Neural cell (in vitro differentiated cells): ENCODE measurements at regions not wholly inside any gene's neighbourhood (a gene's known extent, or its start where the extent isn't known, plus 50 kb on each side); places are given as distances from the start of the nearest gene placed in this dataset.
"Not testable (repeated sequence)": the region's sequence is repeated elsewhere in the genome, so short reads cannot be mapped to it uniquely, and the experiment has no call there.

Experiments used
- H2AFZ ChIP-seq: fragments of 200-600, 300-800 bp; sonication (generic), shearing (Covaris generic); 2 replicates; pipeline ENCODE4 v1.6.0; 2014; ENCODE audit warnings: low read depth, mild to moderate bottlenecking, antibody characterized with exemption, low read length, moderate library complexity
- H3F3A ChIP-seq: fragments of 200-600 bp; shearing (Covaris generic); 2 replicates; pipeline ENCODE4 v1.6.1; 2016; ENCODE audit warnings: mild to moderate bottlenecking, moderate library complexity, mixed read lengths, antibody characterized with exemption, low read length; ENCODE audit not compliant: insufficient read depth, poor library complexity, severe bottlenecking
- H3K27ac ChIP-seq: fragments of 200-600, 300-800 bp; sonication (generic), shearing (Covaris generic); 2 replicates; pipeline ENCODE4 v1.5.1; 2014; ENCODE audit warnings: mild to moderate bottlenecking, low read length, moderate library complexity
- H3K27me3 ChIP-seq: fragments of 300-800, 200-600 bp; sonication (generic), shearing (Covaris generic); 2 replicates; pipeline ENCODE4 v1.6.0; 2014; ENCODE audit warnings: mild to moderate bottlenecking, low read depth, low read length, moderate library complexity; ENCODE audit not compliant: insufficient read depth
- H3K36me3 ChIP-seq: fragments of 300-800, 200-600 bp; sonication (generic), shearing (Covaris generic); 2 replicates; pipeline ENCODE4 v1.5.1; 2014; ENCODE audit warnings: mild to moderate bottlenecking, antibody characterized with exemption, low read length, moderate library complexity; ENCODE audit not compliant: insufficient read depth
- H3K4me2 ChIP-seq: fragments of 300-800, 200-600 bp; sonication (generic), shearing (Covaris generic); 2 replicates; pipeline ENCODE4 v1.6.0; 2014; ENCODE audit warnings: mild to moderate bottlenecking, low read length
- H3K4me3 ChIP-seq: fragments of 300-800, 200-600 bp; sonication (generic), shearing (Covaris generic); 2 replicates; pipeline ENCODE4 v1.5.1; 2014; ENCODE audit warnings: mild to moderate bottlenecking, low read length, moderate library complexity
- H3K79me2 ChIP-seq: fragments of 200-600 bp; shearing (Covaris generic); replicated peaks from 2 replicates; pipeline ENCODE4 v1.6.0; 2014; ENCODE audit warnings: mild to moderate bottlenecking, low read length, moderate library complexity; ENCODE audit not compliant: insufficient read depth
- H3K9ac ChIP-seq: fragments of 300-800, 200-600 bp; sonication (generic), shearing (Covaris generic); 2 replicates; pipeline ENCODE4 v1.6.1; 2016; ENCODE audit warnings: mild to moderate bottlenecking, low read length, mixed read lengths
- H3K9me2 ChIP-seq: fragments of 200-600 bp; shearing (Covaris generic); 2 replicates; pipeline ENCODE4 v1.6.1; 2016; ENCODE audit warnings: mild to moderate bottlenecking, low read length, mixed read lengths; ENCODE audit not compliant: insufficient read depth
- H3K9me3 ChIP-seq: fragments of 200-600, 300-800 bp; sonication (generic), shearing (Covaris generic); 2 replicates; pipeline ENCODE4 v1.6.1; 2016; ENCODE audit warnings: mild to moderate bottlenecking, mixed run types, low read length, moderate library complexity, mixed read lengths
- H4K20me1 ChIP-seq: fragments of 200-600 bp; shearing (Covaris generic); 2 replicates; pipeline ENCODE4 v1.6.1; 2016; ENCODE audit warnings: mild to moderate bottlenecking, mixed run types; ENCODE audit not compliant: insufficient read depth
- EP300 ChIP-seq: fragments of 450-650 bp; conservative IDR thresholded peaks from 2 replicates; pipeline ENCODE4 v1.6.1; 2014; ENCODE audit warnings: antibody characterized with exemption, mild to moderate bottlenecking, moderate library complexity; ENCODE audit not compliant: poor library complexity, severe bottlenecking
- EZH2 ChIP-seq: fragments of 200-600, 300-800 bp; shearing (Covaris generic), sonication (generic); IDR thresholded peaks from 2 replicates; pipeline ENCODE4 v1.6.1; 2014; ENCODE audit warnings: antibody characterized with exemption, low read length, borderline replicate concordance, mild to moderate bottlenecking; ENCODE audit not compliant: insufficient read depth, poor library complexity, severe bottlenecking
- MXI1 ChIP-seq: fragments of 450-650 bp; conservative IDR thresholded peaks from 2 replicates; pipeline ENCODE4 v1.6.1; 2014; ENCODE audit warnings: antibody characterized with exemption, mild to moderate bottlenecking; ENCODE audit not compliant: poor library complexity, severe bottlenecking
- POLR2AphosphoS5 ChIP-seq: IDR thresholded peaks from 2 replicates; pipeline ENCODE4 v1.6.1; 2012
- RAD21 ChIP-seq: fragments of 450-650 bp; conservative IDR thresholded peaks from 2 replicates; pipeline ENCODE4 v1.6.1; 2014; ENCODE audit warnings: antibody characterized with exemption, mild to moderate bottlenecking, moderate library complexity
- SMC3 ChIP-seq: fragments of 450-650 bp; conservative IDR thresholded peaks from 2 replicates; pipeline ENCODE4 v1.6.1; 2014; ENCODE audit warnings: antibody characterized with exemption, mild to moderate bottlenecking, moderate library complexity; ENCODE audit not compliant: poor library complexity
- TAF1 ChIP-seq: IDR thresholded peaks from 2 replicates; pipeline ENCODE4 v1.6.1; 2012; ENCODE audit warnings: low read depth
- TF ChIP-seq, protein P1 (sequence below): fragments of 450-650 bp; IDR thresholded peaks from 2 replicates; pipeline ENCODE4 v1.5.1; 2014; ENCODE audit warnings: antibody characterized with exemption, mild to moderate bottlenecking, moderate library complexity; ENCODE audit not compliant: poor library complexity, severe bottlenecking
- TF ChIP-seq, protein P2 (sequence below): IDR thresholded peaks from 2 replicates; pipeline ENCODE4 v1.6.1; 2012; ENCODE audit warnings: borderline replicate concordance

DNA sequence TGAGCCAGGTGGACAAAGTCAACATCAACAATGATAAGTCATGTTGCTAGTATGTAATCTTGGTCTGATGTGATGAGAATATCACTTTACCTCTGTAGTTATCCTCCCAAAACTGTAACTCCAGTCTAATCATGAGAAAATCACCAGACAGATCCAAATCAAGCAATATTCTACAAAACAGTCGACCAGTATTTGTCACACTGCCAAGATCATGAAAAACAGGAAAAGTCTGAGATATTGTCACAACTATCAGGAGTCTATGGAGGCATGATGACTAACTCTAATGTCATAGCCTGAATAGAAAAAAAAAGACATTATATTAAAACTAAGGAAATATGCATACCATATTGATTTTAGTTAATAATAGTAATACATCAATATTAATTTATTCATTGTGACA is 1883.3 kb upstream of the CELF4 start:
- H3K4me3 ChIP-seq = no peak overlapping the region
- no peaks in the 10 kb centered on the region for H3K79me2 ChIP-seq
- H3K9ac ChIP-seq = no peak overlapping the region
- H3K27me3 ChIP-seq = no peaks in the 10 kb centered on the region
- TF ChIP-seq MXI1 (no peak), RAD21 (no peak), POLR2AphosphoS5 (no peak), EZH2 (no peak), EP300 (no peak), TAF1 (no peak), SMC3 (no peak)
- TF ChIP-seq, protein P1, sequence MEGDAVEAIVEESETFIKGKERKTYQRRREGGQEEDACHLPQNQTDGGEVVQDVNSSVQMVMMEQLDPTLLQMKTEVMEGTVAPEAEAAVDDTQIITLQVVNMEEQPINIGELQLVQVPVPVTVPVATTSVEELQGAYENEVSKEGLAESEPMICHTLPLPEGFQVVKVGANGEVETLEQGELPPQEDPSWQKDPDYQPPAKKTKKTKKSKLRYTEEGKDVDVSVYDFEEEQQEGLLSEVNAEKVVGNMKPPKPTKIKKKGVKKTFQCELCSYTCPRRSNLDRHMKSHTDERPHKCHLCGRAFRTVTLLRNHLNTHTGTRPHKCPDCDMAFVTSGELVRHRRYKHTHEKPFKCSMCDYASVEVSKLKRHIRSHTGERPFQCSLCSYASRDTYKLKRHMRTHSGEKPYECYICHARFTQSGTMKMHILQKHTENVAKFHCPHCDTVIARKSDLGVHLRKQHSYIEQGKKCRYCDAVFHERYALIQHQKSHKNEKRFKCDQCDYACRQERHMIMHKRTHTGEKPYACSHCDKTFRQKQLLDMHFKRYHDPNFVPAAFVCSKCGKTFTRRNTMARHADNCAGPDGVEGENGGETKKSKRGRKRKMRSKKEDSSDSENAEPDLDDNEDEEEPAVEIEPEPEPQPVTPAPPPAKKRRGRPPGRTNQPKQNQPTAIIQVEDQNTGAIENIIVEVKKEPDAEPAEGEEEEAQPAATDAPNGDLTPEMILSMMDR = no peak
- TF ChIP-seq, protein P2, sequence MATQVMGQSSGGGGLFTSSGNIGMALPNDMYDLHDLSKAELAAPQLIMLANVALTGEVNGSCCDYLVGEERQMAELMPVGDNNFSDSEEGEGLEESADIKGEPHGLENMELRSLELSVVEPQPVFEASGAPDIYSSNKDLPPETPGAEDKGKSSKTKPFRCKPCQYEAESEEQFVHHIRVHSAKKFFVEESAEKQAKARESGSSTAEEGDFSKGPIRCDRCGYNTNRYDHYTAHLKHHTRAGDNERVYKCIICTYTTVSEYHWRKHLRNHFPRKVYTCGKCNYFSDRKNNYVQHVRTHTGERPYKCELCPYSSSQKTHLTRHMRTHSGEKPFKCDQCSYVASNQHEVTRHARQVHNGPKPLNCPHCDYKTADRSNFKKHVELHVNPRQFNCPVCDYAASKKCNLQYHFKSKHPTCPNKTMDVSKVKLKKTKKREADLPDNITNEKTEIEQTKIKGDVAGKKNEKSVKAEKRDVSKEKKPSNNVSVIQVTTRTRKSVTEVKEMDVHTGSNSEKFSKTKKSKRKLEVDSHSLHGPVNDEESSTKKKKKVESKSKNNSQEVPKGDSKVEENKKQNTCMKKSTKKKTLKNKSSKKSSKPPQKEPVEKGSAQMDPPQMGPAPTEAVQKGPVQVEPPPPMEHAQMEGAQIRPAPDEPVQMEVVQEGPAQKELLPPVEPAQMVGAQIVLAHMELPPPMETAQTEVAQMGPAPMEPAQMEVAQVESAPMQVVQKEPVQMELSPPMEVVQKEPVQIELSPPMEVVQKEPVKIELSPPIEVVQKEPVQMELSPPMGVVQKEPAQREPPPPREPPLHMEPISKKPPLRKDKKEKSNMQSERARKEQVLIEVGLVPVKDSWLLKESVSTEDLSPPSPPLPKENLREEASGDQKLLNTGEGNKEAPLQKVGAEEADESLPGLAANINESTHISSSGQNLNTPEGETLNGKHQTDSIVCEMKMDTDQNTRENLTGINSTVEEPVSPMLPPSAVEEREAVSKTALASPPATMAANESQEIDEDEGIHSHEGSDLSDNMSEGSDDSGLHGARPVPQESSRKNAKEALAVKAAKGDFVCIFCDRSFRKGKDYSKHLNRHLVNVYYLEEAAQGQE = no peak
- no peak overlapping the region for H2AFZ ChIP-seq
- H4K20me1 ChIP-seq = no peaks in the 10 kb centered on the region
- no peaks in the 10 kb centered on the region for H3K9me3 ChIP-seq
- H3F3A ChIP-seq = no peaks in the 10 kb centered on the region
- H3K4me2 ChIP-seq = no peak overlapping the region
- no peaks in the 10 kb centered on the region for H3K36me3 ChIP-seq
- H3K27ac ChIP-seq = no peak overlapping the region
- no peaks in the 10 kb centered on the region for H3K9me2 ChIP-seq

DNA sequence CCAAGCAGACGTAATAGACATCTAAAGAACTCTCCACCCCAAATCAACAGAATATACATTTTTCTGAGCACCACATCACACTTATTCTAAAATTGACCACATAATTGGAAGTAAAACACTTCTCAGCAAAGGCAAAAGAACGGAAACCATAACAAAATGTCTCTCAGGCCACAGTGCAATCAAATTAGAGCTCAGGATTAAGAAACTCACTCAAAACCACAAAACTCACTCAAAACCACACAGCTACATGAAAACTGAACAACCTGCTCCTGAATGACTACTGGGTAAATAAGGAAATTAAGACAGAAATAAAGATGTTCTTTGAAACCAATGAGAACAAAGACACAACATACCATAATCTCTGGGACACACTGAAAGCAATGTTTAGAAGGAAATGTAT is 1879.4 kb upstream of the CELF4 start:
- H4K20me1 ChIP-seq, H3K9me3 ChIP-seq, H2AFZ ChIP-seq, H3K4me2 ChIP-seq, H3K4me3 ChIP-seq, H3K27ac ChIP-seq, H3K9me2 ChIP-seq, H3K27me3 ChIP-seq, H3F3A ChIP-seq, H3K9ac ChIP-seq, H3K79me2 ChIP-seq, H3K36me3 ChIP-seq: not testable (repeated sequence)

DNA sequence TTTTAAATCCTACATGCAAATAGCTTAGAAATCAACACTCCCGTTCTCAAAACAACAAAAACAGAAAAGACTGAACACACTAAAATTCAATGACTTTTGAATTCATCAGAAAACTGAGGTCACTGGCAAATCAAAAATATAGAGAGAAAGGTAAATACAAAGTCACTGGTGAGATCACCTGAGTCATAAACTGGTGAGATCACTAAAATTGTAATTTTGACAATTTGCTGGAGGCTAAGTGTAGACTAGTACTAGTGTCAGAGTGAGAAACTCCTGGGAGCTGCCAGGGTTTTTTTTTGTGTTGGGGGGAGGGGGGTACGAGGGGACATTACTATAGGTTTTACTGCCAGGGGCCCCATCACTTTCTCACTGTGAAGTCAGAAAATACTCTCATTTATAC is 1876.0 kb upstream of the CELF4 start:
- TF ChIP-seq, protein P1 = no peak
- TF ChIP-seq TAF1 = no peak
- TF ChIP-seq EP300 = no peak
- no peak for TF ChIP-seq EZH2
- TF ChIP-seq MXI1 = no peak
- TF ChIP-seq POLR2AphosphoS5 = no peak
- no peak for TF ChIP-seq SMC3
- TF ChIP-seq RAD21 = no peak
- TF ChIP-seq, protein P2 = no peak
- H3K36me3 ChIP-seq = no peaks in the 10 kb centered on the region
- no peak overlapping the region for H3K4me3 ChIP-seq
- no peaks in the 10 kb centered on the region for H3K9me2 ChIP-seq
- H3K9me3 ChIP-seq = no peaks in the 10 kb centered on the region
- H3K27ac ChIP-seq = no peak overlapping the region
- H3F3A ChIP-seq = no peaks in the 10 kb centered on the region
- H3K79me2 ChIP-seq = no peaks in the 10 kb centered on the region
- no peaks in the 10 kb centered on the region for H3K27me3 ChIP-seq
- no peak overlapping the region for H2AFZ ChIP-seq
- H3K9ac ChIP-seq = no peak overlapping the region
- H4K20me1 ChIP-seq = no peaks in the 10 kb centered on the region
- H3K4me2 ChIP-seq = no peak overlapping the region
